ENCODE measurements at regions not wholly inside any gene's neighbourhood (a gene's known extent, or its start where the extent isn't known, plus 50 kb on each side); places are given as distances from the start of the nearest gene placed in this dataset.

DNA sequence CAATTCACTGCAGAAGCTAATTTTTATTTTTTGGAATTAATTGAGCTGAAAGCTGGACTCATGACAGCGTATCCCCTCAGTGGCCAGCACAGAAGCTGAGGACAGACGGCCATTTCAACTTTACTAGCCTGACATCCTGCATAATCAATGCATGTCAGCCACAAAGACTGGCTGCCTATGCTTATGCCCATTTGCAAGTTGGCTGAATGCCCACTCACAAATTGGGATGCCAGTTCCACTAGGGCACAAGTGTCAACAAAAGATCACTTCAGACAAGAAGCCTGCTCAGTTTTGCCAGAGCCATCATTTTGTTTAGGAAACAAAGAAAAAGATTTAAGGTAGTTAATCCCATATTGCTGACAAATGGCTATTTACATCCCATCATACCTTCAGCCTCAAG is 417.6 kb downstream of the NOVA1 start:
- DNase-seq (ENCODE audit: low read depth in 1 of 2, low spot score in 1 of 2) (no peak), FAIRE-seq (no peak), ATAC-seq (no peak)
- 0% methylated on average over 2 of the region's 2 CpGs for WGBS (ENCODE audit: missing lambda C conversion rate)
- ChIA-PET POLR2A (no interaction called here), CTCF (no interaction called here)
- H3K4me1 ChIP-seq, result no peaks in the 10 kb centered on the region
- H3K4me2 ChIP-seq, result no peak overlapping the region
- H3K9me3 ChIP-seq, result no peaks in the 10 kb centered on the region
- no peak overlapping the region for H3K27ac ChIP-seq
- TF ChIP-seq CBX8 (IDR thresholded peaks at IDR 0.05) (no peak), SREBF2 (IDR thresholded peaks at IDR 0.05) (no peak), E2F6 (IDR thresholded peaks at IDR 0.05; ENCODE audit: borderline replicate concordance, low read depth) (no peak), NFE2L2 (conservative IDR thresholded peaks at IDR 0.05; ENCODE audit: low read length) (no peak), ZC3H11A (IDR thresholded peaks at IDR 0.05) (no peak), EHF (CRISPR knock-in tag; IDR thresholded peaks at IDR 0.05) (no peak), RAD21 (conservative IDR thresholded peaks at IDR 0.05 in 1 of 2, IDR thresholded peaks at IDR 0.05 in 1 of 2) (no peak), JUNB (IDR thresholded peaks at IDR 0.05) (no peak), KDM5A (IDR thresholded peaks at IDR 0.05) (no peak), POLR2AphosphoS2 (conservative IDR thresholded peaks at IDR 0.05; ENCODE audit: low read length) (no peak), ZNF302 (CRISPR knock-in tag; IDR thresholded peaks at IDR 0.05) (no peak), TP53 (CRISPR knock-in tag; IDR thresholded peaks at IDR 0.05) (no peak), RARB (CRISPR knock-in tag; IDR thresholded peaks at IDR 0.05) (no peak), PHF8 (IDR thresholded peaks at IDR 0.05; ENCODE audit: borderline replicate concordance, low read depth) (no peak), FOSL2 (IDR thresholded peaks at IDR 0.05) (no peak), FOSL2 (CRISPR knock-in tag; IDR thresholded peaks at IDR 0.05) (no peak), HOXB5 (CRISPR knock-in tag; IDR thresholded peaks at IDR 0.05) (no peak)
- TF ChIP-seq, protein P1, sequence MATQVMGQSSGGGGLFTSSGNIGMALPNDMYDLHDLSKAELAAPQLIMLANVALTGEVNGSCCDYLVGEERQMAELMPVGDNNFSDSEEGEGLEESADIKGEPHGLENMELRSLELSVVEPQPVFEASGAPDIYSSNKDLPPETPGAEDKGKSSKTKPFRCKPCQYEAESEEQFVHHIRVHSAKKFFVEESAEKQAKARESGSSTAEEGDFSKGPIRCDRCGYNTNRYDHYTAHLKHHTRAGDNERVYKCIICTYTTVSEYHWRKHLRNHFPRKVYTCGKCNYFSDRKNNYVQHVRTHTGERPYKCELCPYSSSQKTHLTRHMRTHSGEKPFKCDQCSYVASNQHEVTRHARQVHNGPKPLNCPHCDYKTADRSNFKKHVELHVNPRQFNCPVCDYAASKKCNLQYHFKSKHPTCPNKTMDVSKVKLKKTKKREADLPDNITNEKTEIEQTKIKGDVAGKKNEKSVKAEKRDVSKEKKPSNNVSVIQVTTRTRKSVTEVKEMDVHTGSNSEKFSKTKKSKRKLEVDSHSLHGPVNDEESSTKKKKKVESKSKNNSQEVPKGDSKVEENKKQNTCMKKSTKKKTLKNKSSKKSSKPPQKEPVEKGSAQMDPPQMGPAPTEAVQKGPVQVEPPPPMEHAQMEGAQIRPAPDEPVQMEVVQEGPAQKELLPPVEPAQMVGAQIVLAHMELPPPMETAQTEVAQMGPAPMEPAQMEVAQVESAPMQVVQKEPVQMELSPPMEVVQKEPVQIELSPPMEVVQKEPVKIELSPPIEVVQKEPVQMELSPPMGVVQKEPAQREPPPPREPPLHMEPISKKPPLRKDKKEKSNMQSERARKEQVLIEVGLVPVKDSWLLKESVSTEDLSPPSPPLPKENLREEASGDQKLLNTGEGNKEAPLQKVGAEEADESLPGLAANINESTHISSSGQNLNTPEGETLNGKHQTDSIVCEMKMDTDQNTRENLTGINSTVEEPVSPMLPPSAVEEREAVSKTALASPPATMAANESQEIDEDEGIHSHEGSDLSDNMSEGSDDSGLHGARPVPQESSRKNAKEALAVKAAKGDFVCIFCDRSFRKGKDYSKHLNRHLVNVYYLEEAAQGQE (IDR thresholded peaks at IDR 0.05), result no peak
- TF ChIP-seq, protein P2, sequence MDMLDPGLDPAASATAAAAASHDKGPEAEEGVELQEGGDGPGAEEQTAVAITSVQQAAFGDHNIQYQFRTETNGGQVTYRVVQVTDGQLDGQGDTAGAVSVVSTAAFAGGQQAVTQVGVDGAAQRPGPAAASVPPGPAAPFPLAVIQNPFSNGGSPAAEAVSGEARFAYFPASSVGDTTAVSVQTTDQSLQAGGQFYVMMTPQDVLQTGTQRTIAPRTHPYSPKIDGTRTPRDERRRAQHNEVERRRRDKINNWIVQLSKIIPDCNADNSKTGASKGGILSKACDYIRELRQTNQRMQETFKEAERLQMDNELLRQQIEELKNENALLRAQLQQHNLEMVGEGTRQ (IDR thresholded peaks at IDR 0.05), result no peak
- H3K4me3 ChIP-seq, result no peak overlapping the region

DNA sequence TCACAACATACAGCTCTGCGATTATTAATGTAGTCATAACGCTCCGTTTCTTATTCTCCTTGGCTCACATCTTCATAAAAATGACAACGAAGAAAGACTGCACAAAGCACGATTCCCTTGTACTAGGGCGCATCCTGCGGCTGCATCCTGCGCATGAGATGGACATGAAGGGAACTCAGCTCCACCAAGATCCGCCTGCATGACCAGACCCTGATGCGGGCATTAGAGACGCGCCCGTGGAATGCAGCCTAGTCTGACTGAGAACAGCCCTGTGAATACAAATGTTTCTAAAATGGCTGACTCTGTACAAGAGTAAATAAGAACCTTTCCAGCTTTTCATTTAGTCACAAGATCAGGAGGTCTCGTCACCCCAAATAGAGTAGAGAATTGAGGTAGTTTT is 422.2 kb downstream of the NOVA1 start:
- no peak overlapping the region for H3K4me2 ChIP-seq
- FAIRE-seq (no peak), ATAC-seq (no peak), DNase-seq (ENCODE audit: low read depth in 1 of 2, low spot score in 1 of 2) (no peak)
- no peak overlapping the region for H3K27ac ChIP-seq
- no peaks in the 10 kb centered on the region for H3K4me1 ChIP-seq
- no peaks in the 10 kb centered on the region for H3K9me3 ChIP-seq
- ChIA-PET CTCF (interaction anchor here (0.8 kb wide), 1 partner anchor 534 kb away, joined by 3 read pairs; no protein-coding TSS in a partner anchor), POLR2A (no interaction called here)
- TF ChIP-seq RAD21 (conservative IDR thresholded peaks at IDR 0.05 in 1 of 2, IDR thresholded peaks at IDR 0.05 in 1 of 2), result no peak
- no peak for TF ChIP-seq BHLHE40 (IDR thresholded peaks at IDR 0.05; ENCODE audit: low read depth, low read length)
- TF ChIP-seq RNF2 (IDR thresholded peaks at IDR 0.05; ENCODE audit: borderline replicate concordance, low read depth), result no peak
- no peak for TF ChIP-seq EHMT2 (IDR thresholded peaks at IDR 0.05; ENCODE audit: low read depth)
- no peak for TF ChIP-seq FOSB (CRISPR knock-in tag; IDR thresholded peaks at IDR 0.05)
- TF ChIP-seq, protein P2 (IDR thresholded peaks at IDR 0.05), result no peak
- TF ChIP-seq, protein P3, sequence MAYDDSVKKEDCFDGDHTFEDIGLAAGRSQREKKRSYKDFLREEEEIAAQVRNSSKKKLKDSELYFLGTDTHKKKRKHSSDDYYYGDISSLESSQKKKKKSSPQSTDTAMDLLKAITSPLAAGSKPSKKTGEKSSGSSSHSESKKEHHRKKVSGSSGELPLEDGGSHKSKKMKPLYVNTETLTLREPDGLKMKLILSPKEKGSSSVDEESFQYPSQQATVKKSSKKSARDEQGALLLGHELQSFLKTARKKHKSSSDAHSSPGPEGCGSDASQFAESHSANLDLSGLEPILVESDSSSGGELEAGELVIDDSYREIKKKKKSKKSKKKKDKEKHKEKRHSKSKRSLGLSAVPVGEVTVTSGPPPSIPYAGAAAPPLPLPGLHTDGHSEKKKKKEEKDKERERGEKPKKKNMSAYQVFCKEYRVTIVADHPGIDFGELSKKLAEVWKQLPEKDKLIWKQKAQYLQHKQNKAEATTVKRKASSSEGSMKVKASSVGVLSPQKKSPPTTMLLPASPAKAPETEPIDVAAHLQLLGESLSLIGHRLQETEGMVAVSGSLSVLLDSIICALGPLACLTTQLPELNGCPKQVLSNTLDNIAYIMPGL (CRISPR knock-in tag; IDR thresholded peaks at IDR 0.05; ENCODE audit: borderline replicate concordance), result no peak
- TF ChIP-seq MAX (IDR thresholded peaks at IDR 0.05), result no peak
- no peak for TF ChIP-seq TFCP2L1 (CRISPR knock-in tag; IDR thresholded peaks at IDR 0.05)
- TF ChIP-seq RFX5 (IDR thresholded peaks at IDR 0.05), result no peak
- no peak for TF ChIP-seq NFE2L2 (conservative IDR thresholded peaks at IDR 0.05; ENCODE audit: low read length)
- TF ChIP-seq CHD4 (IDR thresholded peaks at IDR 0.05; ENCODE audit: borderline replicate concordance), result no peak
- TF ChIP-seq MAZ (IDR thresholded peaks at IDR 0.05; ENCODE audit: borderline replicate concordance, low read depth, low read length), result no peak
- WGBS (ENCODE audit: missing lambda C conversion rate), result 84% methylated on average over 14 of the region's 14 CpGs
- H3K4me3 ChIP-seq, result no peak overlapping the region

Measured in A549 (cell line).